ENCODE measurements at regions not wholly inside any gene's neighbourhood (a gene's known extent, or its start where the extent isn't known, plus 50 kb on each side); places are given as distances from the start of the nearest gene placed in this dataset.
"Not testable (repeated sequence)": the region's sequence is repeated elsewhere in the genome, so short reads cannot be mapped to it uniquely, and the experiment has no call there.

GRCh38 chr1:118615066-118615465, 373.1 kb downstream of the TBX15 start:
- no peak for DNase-seq (ENCODE audit: low spot score)

DNA sequence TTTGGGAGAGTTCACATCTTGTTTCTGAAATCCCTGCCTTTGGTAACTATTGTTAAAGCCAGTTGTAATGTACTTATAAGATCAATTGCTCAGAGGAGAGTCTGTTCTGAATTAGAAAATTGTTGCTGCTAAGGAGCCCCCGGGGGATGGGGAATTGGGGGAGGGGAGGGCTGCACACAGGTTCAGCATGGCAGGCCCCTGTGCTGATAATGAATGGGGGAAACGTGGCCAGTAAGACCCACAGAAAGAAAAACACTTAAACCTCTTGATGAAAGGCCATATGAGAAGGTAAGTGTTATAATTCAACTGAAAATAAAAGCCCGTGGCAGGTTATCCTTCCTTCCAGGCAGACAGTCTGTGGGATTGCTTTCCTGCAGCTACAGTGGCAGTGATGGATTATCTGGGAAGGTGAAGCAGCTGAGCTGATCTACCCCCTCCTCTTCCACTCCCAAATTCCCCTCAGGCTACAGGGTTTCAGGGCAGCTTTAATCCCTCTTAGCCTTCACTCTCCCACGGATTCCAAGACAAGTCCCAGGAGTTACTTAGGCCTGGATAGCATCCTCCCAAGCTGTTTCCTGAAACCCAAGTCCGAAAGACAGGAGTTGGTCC, 398.8 kb downstream of the TBX15 start:
- DNase-seq (ENCODE audit: low spot score) = no peak

More at GRCh38 chr1:118615066-118615465, 373.1 kb downstream of the TBX15 start:
- intact Hi-C loops (cut with DNase I) = no loop called here

DNA sequence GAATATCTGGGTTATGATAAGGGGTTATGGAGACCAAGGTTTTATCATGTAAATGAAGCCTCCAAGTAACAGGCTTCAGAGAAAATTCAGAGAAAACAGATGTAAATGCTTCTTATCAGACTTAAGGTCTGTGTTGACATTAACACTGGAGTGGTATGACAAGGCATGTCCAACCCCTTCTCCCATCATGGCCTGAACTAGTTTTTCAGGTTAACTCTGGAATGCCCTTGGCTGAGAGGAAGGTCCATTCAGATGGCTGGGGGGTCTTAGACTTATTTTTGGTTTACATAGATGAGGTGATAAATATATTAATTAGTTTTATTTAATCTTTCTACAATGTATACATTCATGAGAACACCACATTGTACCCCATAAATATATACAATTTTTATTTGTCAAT, 399.6 kb downstream of the TBX15 start:
- intact Hi-C loops (cut with DNase I) = no loop called here
- DNase-seq (ENCODE audit: low spot score) = no peak

More for the DNA sequence above, 398.8 kb downstream of the TBX15 start:
- intact Hi-C loops (cut with DNase I) = no loop called here

DNA sequence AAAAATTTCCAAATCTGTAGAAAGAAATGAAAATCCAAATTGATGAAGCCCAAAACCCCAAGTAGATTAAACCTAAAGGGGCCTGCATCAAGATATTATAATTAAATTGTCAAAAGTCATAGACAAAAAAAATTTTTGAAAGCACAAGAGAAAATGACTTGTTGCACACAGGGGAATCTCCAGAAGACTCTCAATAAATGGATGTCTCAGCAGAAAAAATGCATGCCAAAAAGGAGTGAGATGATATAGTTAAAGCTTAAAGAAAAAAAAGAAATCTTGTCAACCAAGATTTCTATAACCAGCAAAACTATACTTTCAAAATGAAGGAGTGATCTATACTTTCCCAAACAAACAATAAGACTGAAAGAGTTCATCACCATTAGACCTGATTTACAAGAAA, 393.2 kb upstream of the SPAG17 start:
- intact Hi-C loops (cut with DNase I) = no loop called here
- DNase-seq (ENCODE audit: low spot score) = no peak

- no peak for DNase-seq (ENCODE audit: low spot score)
- intact Hi-C loops (cut with DNase I) = no loop called here
These were observed 390.0 kb upstream of the SPAG17 start for GRCh38 chr1:118575060-118575459.

- DNase-seq (ENCODE audit: low spot score) = no peak
- intact Hi-C loops (cut with DNase I) = loop anchor here in 1 of 2 donors (5.0 kb wide), 1 partner anchor 83 kb away; no protein-coding TSS in a partner anchor
These were observed 380.1 kb upstream of the SPAG17 start for GRCh38 chr1:118564961-118565703.

GRCh38 chr1:118563981-118564951, 379.2 kb upstream of the SPAG17 start:
- intact Hi-C loops (cut with DNase I) = loop anchor here in 1 of 2 donors (5.0 kb wide), 1 partner anchor 82 kb away; no protein-coding TSS in a partner anchor
- DNase-seq (ENCODE audit: low spot score) = no peak

- intact Hi-C loops (cut with DNase I) = no loop called here
- DNase-seq (ENCODE audit: low spot score) = no peak
These were observed 373.9 kb upstream of the SPAG17 start for GRCh38 chr1:118558933-118559332.

DNA sequence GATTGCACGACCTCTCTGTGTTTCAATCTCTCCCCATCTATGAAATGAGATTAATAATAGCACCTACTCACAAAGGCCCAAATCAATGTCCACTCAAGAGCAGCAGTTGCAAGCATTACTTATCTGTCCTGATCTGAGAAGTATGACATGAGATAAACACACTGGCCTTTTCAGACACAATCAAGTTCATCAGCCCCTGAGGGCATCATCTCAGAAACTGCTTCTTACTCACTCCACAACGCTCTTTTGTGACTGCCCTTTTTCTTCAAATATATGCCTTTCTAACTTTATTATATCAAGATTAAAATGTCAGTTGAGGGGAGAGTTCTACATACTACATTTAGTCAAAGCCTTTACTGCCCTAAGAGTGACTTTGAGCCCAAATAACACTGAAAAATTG, 371.9 kb upstream of the SPAG17 start:
- no peak for DNase-seq (ENCODE audit: low spot score)
- intact Hi-C loops (cut with DNase I) = no loop called here

DNA sequence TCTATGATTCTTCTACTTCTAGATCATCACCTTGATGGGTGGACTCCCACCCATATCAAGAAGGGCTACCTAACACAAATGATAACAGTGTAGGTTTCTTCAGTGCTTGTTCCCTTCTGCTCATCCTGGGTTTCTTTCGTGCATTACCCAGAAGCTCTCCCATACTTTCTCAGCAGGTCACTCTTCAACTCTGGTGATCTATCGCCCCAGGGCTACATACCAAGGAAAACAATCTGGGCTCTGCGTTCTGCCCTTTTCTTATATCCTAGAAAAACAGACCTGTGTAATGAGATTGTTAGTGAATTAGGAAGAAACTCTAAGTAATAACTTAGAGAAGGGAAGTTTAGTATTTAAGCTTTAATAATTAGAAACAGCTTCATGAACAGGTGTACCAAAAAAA, 370.6 kb upstream of the SPAG17 start:
- DNase-seq (ENCODE audit: low spot score) = no peak
- intact Hi-C loops (cut with DNase I) = no loop called here

- DNase-seq (ENCODE audit: low spot score) = no peak
- intact Hi-C loops (cut with DNase I) = no loop called here
These were observed 350.9 kb upstream of the SPAG17 start for GRCh38 chr1:118535901-118536300.

DNA sequence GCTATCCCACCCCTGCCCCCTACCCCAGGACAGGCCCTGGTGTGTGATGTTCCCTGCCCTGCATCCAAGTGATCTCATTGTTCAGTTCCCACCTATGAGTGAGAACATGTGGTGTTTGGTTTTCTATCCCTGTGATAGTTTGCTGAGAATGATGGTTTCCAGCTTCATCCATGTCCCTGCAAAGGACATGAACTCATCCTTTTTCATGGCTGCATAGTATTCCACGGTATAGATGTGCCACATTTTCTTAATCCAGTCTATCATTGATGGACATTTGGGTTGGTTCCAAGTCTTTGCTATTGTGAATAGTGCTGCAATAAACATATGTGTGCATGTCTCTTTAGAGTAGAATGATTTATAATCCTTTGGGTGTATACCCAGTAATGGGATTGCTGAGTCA, 326.9 kb upstream of the SPAG17 start:
- intact Hi-C loops (cut with DNase I); DNase-seq (ENCODE audit: low spot score): not testable (repeated sequence)

DNA sequence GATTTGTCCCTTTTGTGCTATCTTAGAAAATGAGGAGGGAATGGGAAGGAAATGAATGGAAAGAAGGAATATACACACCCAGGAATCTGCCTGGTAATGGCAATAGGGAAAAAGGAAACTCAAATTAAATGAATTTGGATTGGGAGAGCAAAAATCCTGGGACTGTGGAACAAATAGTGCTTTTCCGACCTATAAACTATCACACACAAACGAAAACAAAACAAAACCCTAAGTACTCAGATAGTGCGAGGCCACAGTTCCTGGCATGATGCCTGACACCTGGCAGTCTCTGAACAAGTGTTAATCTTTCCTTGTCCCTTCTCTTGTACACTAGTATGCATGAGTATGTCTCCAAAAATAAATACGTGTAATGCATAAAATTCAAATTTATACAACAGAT, 319.8 kb upstream of the SPAG17 start:
- no peak for DNase-seq (ENCODE audit: low spot score)
- intact Hi-C loops (cut with DNase I) = no loop called here

GRCh38 chr1:118504221-118504644, 319.2 kb upstream of the SPAG17 start:
- no peak for DNase-seq (ENCODE audit: low spot score)
- intact Hi-C loops (cut with DNase I) = no loop called here

DNA sequence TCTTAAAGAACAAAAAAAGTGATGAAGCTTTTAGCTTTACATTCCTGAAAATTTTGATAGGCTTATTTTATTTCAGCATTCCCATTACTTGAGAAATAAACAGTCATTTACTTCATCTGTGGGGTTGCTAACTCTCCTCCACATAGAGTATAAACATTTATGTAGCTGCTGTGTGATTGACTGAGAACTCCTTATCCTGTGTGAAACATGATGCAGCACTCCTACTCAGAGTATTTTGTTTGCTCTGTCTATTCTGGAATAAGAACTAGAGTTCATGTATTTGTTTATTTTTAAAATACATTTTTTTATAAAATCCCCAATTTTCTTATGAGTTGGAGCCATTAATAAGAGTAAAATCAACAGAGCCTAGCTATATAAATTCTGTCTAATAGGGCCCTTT, 318.7 kb upstream of the SPAG17 start:
- DNase-seq (ENCODE audit: low spot score) = no peak
- intact Hi-C loops (cut with DNase I) = no loop called here

DNA sequence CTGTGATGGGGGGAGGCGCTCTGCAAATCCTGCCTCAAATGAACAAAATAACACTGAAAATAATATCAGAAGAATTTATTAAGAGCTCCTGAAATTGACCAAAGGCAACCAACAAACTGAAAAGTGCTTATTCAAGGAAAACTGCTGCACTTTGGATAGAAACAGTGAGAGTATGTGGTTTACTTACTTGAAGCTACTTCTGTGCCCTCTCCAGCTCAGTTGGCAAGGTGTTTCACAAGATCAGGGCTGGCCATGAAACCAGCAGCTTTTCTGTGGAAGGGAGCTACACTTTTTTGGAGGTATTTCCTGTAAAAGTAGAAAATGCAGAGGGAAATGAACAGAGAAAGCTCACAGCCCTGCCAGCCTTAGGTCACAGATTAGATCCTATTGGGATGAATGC, 310.0 kb upstream of the SPAG17 start:
- intact Hi-C loops (cut with DNase I) = no loop called here
- DNase-seq (ENCODE audit: low spot score) = no peak

GRCh38 chr1:118488787-118489186, 303.8 kb upstream of the SPAG17 start:
- DNase-seq (ENCODE audit: low spot score) = no peak
- intact Hi-C loops (cut with DNase I) = no loop called here

- intact Hi-C loops (cut with DNase I) = no loop called here
- no peak for DNase-seq (ENCODE audit: low spot score)
These were observed 302.9 kb upstream of the SPAG17 start for GRCh38 chr1:118487932-118488331.

DNA sequence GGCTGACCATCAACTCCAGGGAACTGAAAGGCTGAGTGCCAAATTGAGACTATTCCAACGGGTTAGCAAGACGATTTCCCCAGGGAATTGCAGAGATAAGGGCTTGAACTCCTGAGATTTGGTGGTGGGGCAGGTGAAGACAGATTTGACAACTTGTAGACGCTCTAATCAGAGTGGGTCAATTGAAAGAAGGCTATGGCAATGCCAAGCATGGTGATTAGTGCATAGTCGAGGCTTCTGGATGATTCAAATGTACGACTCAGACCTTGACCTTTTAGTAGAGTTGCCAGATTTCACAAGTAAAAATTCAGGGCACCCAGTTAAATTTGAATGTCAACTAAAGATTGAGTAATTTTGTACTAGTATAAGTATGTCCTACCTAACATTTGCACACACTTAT, 302.1 kb upstream of the SPAG17 start:
- intact Hi-C loops (cut with DNase I) = no loop called here
- no peak for DNase-seq (ENCODE audit: low spot score)

GRCh38 chr1:118486199-118486598, 301.2 kb upstream of the SPAG17 start:
- DNase-seq (ENCODE audit: low spot score) = no peak
- intact Hi-C loops (cut with DNase I) = no loop called here
